K562 (cell line): ENCODE measurements at regions not wholly inside any gene's neighbourhood (a gene's known extent, or its start where the extent isn't known, plus 50 kb on each side); places are given as distances from the start of the nearest gene placed in this dataset.

Source experiments
- ATAC-seq: fragments of 200-7000 bp; cut with Tn5 transposase; 3 replicates; pipeline ENCODE4 v1.9.1; 2020; ENCODE audit warnings: moderate library complexity
- BruUV-seq: library from RNA; stranded (reverse); fragments of 400-500 nt; replicated peaks from 2 replicates; lab custom pipeline; 2021; lab: Mats Ljungman, UMichigan
- CTCF ChIA-PET: fragments of 300-600 bp; formaldehyde crosslinking; extraction: SDS; loops from one replicate; lab custom pipeline; 2021; ENCODE audit warnings: low intra/inter-chr PET ratio; lab: Yijun Ruan, JAX
- POLR2A ChIA-PET: fragments of 300-600, 350-650 bp; sonication (Branson Sonifier 250); formaldehyde crosslinking; extraction: SDS; loops from one replicate; lab custom pipeline; 2021; ENCODE audit warnings: antibody characterized with exemption, inconsistent platforms; lab: Yijun Ruan, JAX
- DNase-seq, 4 experiments: peaks; one replicate each; pipeline versions ENCODE4 v3.0.0 to v3.0.0-alpha.2; 2011 to 2018; ENCODE audit warnings: low spot score in 3 of 4, mixed read lengths in 3 of 4; ENCODE audit errors: extremely low read depth in 1 of 4
- FAIRE-seq: peaks from 2 replicates; lab custom pipeline; 2011; peaks lifted over from hg19 to GRCh38; lab: Jason Lieb, UNC
- H2AFZ ChIP-seq: 2 replicates; pipeline ENCODE4 v1.6.0; 2011; ENCODE audit warnings: low read depth, low read length, control low read depth, inconsistent platforms
- H3K27ac ChIP-seq: fragments of 200-600 bp; 3 replicates; pipeline ENCODE4 v1.8.0; 2011; ENCODE audit warnings: low read depth, mild to moderate bottlenecking, control low read depth, inconsistent platforms, low read length, moderate library complexity, mixed read lengths; ENCODE audit errors: extremely low read depth
- H3K27me3 ChIP-seq, 2 experiments: fragments of 300-600 bp in 1 of 2; 2 replicates in 1 of 2; 3 replicates in 1 of 2; pipeline versions ENCODE4 v1.6.0 to v1.8.0; 2011; ENCODE audit warnings: inconsistent platforms in 2 of 2, low read length in 2 of 2, mild to moderate bottlenecking in 1 of 2, mixed read lengths in 1 of 2, moderate library complexity in 1 of 2; ENCODE audit not compliant: control insufficient read depth in 2 of 2, insufficient read depth in 2 of 2
- H3K36me3 ChIP-seq: fragments of 300-600 bp; 3 replicates; pipeline ENCODE4 v1.8.0; 2011; ENCODE audit warnings: mild to moderate bottlenecking, low read length, inconsistent platforms; ENCODE audit not compliant: control insufficient read depth, insufficient read depth
- H3K4me1 ChIP-seq, 2 experiments: fragments of 200-600 bp in 1 of 2; replicated peaks in 1 of 2; 2 replicates in 1 of 2; 3 replicates in 1 of 2; pipeline versions ENCODE4 v1.5.1 to v1.8.0; 2011; ENCODE audit warnings: inconsistent platforms in 2 of 2, low read length in 2 of 2, mild to moderate bottlenecking in 1 of 2, mixed read lengths in 1 of 2, moderate library complexity in 1 of 2; ENCODE audit not compliant: control insufficient read depth in 2 of 2, insufficient read depth in 2 of 2
- H3K4me2 ChIP-seq: 2 replicates; pipeline ENCODE4 v1.6.1; 2011; ENCODE audit warnings: low read length, control low read depth, inconsistent platforms, mixed read lengths; ENCODE audit not compliant: insufficient read depth
- H3K4me3 ChIP-seq: fragments of 200-600 bp; sonication (generic), shearing (Covaris generic); 2 replicates; pipeline ENCODE4 v1.5.1; 2016; ENCODE audit warnings: control low read depth, inconsistent platforms
- H3K79me2 ChIP-seq: fragments of 200-600 bp; 3 replicates; pipeline ENCODE4 v1.8.0; 2011; ENCODE audit warnings: low read length, inconsistent platforms; ENCODE audit not compliant: control insufficient read depth, insufficient read depth
- H3K9ac ChIP-seq, 2 experiments: 2 replicates each; pipeline versions ENCODE4 v1.6.0 to v1.6.1; 2011; ENCODE audit warnings: low read depth in 2 of 2, low read length in 2 of 2, control low read depth in 1 of 2, inconsistent platforms in 1 of 2, mild to moderate bottlenecking in 1 of 2, mixed read lengths in 1 of 2; ENCODE audit not compliant: insufficient read depth in 1 of 2
- H3K9me1 ChIP-seq: one replicate; pipeline ENCODE4 v1.6.0; 2011; ENCODE audit warnings: inconsistent platforms, mild to moderate bottlenecking, low read length, moderate library complexity; ENCODE audit not compliant: control insufficient read depth, insufficient read depth
- H3K9me3 ChIP-seq: replicated peaks from 2 replicates; pipeline ENCODE4 v1.5.1; 2011; ENCODE audit warnings: low read depth, low read length, inconsistent platforms; ENCODE audit not compliant: control insufficient read depth, insufficient read depth
- H4K20me1 ChIP-seq: replicated peaks from 2 replicates; pipeline ENCODE4 v1.6.1; 2011; ENCODE audit warnings: low read length, inconsistent platforms, mixed read lengths; ENCODE audit not compliant: control insufficient read depth, insufficient read depth
- HNRNPK ChIP-seq: fragments of 200-400 bp; formaldehyde crosslinking; IDR thresholded peaks from one replicate; pipeline ENCODE4 v1.6.1; 2018; ENCODE audit warnings: mild to moderate bottlenecking, low read depth, low read length; ENCODE audit not compliant: poor library complexity, severe bottlenecking
- RNF2 ChIP-seq: sonication (generic); IDR thresholded peaks from 2 replicates; pipeline ENCODE4 v1.6.1; 2016
- ZBTB1 ChIP-seq: sonication (generic); formaldehyde crosslinking; IDR thresholded peaks from 2 replicates; pipeline ENCODE4 v1.8.1; 2023; ENCODE audit warnings: missing genetic modification reagents, low read depth, mild to moderate bottlenecking, borderline replicate concordance
- ZEB2 ChIP-seq: fragments of 450-650 bp; IDR thresholded peaks from 2 replicates; pipeline ENCODE4 v1.6.1; 2016
- WGBS: fragments of 100-300 bp; shearing (Covaris generic); methylation state at CpG from one replicate; pipeline ENCODE4 v1.1.6; 2016; ENCODE audit warnings: low coverage, mixed read lengths; ENCODE audit not compliant: insufficient coverage; ENCODE audit errors: missing lambda C conversion rate; 5-methylcytosine and 5-hydroxymethylcytosine counted together
- in situ Hi-C: fragments of 300-500 bp; cut with MboI; formaldehyde crosslinking; loops from 4 replicates; pipeline ENCODE4 v1.15.0; 2018; ENCODE audit warnings: inconsistent platforms, mixed read lengths
- intact Hi-C: fragments of 100-400 bp; cut with micrococcal nuclease; formaldehyde crosslinking; loops from 2 replicates; pipeline ENCODE4 v1.14.2; 2022
- TF ChIP-seq, protein P1 (sequence below): fragments of 250-450 bp; sonication (Bioruptor Pico); IDR thresholded peaks from 2 replicates; pipeline ENCODE4 v1.4.0; 2020

DNA sequence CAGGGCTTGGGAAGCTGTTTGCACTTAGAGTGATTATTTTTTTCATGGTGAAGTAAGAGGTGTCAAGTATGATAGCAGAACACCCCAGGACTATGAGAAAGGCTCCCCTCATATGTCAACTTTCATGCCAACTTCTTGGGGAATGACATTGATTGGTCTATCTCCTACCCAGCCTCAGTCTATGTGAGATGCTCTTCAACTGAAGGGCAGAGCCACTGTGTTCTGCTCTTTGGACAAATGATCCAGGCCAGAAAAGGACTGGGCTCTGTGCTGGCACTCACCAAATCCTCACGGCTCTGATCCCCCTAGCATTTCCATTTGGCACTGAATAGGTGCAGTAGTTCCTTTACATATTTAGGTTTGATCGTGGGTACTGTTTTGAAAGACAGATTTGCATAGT is 151.1 kb downstream of the DMRT2 start:
- Histone ChIP-seq H4K20me1 (no peaks in the 10 kb centered on the region), H3K4me2 (no peak overlapping the region), H3K4me3 (no peak overlapping the region), H3K36me3 (no peaks in the 10 kb centered on the region), H3K9me3 (no peaks in the 10 kb centered on the region), H3K9ac (no peak overlapping the region), H2AFZ (no peak overlapping the region), H3K27me3 (no peaks in the 10 kb centered on the region), H3K79me2 (no peaks in the 10 kb centered on the region), H3K9me1 (no peaks in the 10 kb centered on the region), H3K4me1 (no peaks in the 10 kb centered on the region), H3K27ac (no peak overlapping the region)
- intact Hi-C loops (no loop called here), in situ Hi-C loops (no loop called here)
- no peak for FAIRE-seq
- ChIA-PET POLR2A (no interaction called here), CTCF (no interaction called here)
- WGBS: 0% methylated on average over 2 of the region's 2 CpGs
- ATAC-seq: no peak
- no peak for DNase-seq
- BruUV-seq: no TSS peak
- no peak for TF ChIP-seq HNRNPK
- no peak for TF ChIP-seq RNF2
- TF ChIP-seq ZEB2: no peak
- TF ChIP-seq, protein P1, sequence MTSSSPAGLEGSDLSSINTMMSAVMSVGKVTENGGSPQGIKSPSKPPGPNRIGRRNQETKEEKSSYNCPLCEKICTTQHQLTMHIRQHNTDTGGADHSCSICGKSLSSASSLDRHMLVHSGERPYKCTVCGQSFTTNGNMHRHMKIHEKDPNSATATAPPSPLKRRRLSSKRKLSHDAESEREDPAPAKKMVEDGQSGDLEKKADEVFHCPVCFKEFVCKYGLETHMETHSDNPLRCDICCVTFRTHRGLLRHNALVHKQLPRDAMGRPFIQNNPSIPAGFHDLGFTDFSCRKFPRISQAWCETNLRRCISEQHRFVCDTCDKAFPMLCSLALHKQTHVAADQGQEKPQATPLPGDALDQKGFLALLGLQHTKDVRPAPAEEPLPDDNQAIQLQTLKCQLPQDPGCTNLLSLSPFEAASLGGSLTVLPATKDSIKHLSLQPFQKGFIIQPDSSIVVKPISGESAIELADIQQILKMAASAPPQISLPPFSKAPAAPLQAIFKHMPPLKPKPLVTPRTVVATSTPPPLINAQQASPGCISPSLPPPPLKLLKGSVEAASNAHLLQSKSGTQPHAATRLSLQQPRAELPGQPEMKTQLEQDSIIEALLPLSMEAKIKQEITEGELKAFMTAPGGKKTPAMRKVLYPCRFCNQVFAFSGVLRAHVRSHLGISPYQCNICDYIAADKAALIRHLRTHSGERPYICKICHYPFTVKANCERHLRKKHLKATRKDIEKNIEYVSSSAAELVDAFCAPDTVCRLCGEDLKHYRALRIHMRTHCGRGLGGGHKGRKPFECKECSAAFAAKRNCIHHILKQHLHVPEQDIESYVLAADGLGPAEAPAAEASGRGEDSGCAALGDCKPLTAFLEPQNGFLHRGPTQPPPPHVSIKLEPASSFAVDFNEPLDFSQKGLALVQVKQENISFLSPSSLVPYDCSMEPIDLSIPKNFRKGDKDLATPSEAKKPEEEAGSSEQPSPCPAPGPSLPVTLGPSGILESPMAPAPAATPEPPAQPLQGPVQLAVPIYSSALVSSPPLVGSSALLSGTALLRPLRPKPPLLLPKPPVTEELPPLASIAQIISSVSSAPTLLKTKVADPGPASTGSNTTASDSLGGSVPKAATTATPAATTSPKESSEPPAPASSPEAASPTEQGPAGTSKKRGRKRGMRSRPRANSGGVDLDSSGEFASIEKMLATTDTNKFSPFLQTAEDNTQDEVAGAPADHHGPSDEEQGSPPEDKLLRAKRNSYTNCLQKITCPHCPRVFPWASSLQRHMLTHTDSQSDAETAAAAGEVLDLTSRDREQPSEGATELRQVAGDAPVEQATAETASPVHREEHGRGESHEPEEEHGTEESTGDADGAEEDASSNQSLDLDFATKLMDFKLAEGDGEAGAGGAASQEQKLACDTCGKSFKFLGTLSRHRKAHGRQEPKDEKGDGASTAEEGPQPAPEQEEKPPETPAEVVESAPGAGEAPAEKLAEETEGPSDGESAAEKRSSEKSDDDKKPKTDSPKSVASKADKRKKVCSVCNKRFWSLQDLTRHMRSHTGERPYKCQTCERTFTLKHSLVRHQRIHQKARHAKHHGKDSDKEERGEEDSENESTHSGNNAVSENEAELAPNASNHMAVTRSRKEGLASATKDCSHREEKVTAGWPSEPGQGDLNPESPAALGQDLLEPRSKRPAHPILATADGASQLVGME (CRISPR knock-in tag): no peak
- no peak for TF ChIP-seq ZBTB1 (CRISPR knock-in tag)
